SIG-M5 (cell line): ENCODE measurements at regions not wholly inside any gene's neighbourhood (a gene's known extent, or its start where the extent isn't known, plus 50 kb on each side); places are given as distances from the start of the nearest gene placed in this dataset.
"Not testable (repeated sequence)": the region's sequence is repeated elsewhere in the genome, so short reads cannot be mapped to it uniquely, and the experiment has no call there.

Experiments
- DNase-seq: peaks from one replicate; lab custom pipeline; 2025; lab: John Stamatoyannopoulos, UW

DNA sequence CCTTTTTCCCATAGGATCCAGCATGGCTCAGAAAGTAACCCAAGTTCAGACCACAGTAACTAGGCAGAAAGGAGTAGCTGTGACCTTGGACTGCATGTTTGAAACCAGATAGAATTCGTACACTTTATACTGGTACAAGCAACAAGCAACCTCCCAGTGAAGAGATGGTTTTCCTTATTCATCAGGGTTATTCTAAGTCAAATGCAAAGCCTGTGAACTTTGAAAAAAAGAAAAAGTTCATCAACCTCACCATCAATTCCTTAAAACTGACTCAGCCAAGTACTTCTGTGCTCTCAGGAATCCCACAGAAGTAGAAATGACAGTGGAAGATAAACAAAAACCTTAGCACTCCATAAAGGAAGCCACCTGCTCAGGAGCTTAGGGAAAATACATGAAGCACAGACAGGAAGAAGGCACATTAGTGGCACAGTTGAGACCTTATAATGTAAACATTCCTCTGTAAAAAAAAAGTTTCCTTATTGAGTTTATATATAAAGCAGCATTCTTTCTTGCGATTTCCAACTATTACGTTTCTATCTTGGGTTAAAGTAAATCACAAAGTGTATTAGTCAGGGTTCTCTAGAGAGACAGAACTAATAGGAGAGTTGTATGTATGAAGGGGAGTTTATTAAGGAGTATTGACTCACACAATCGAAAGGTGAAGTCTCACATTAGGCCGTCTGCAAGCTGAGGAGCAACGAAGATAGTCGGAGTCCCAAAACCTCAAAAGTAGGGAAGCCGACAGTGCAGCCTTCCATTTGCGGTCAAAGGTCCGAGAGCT lies 398.4 kb downstream of the DAD1 start:
- DNase-seq: no peak

DNA sequence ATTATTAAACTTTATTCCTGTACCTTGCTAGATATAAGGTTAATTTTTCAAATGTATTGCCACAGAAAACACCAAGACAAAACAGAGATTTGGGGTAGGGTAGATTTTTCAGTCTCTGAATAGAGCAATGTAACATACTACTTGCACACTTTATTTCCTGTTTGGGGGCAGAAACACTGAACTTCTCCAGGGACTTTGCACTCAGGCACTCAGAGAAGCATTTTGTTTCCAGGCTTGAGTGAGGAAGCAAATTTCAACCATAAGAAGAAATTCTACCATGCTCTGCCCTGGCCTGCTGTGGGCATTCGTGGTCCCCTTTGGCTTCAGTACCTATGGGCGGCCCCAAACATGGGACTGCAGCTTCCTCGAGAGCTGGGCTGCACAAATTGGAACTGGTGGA lies 399.1 kb downstream of the DAD1 start:
- DNase-seq: no peak

DNA sequence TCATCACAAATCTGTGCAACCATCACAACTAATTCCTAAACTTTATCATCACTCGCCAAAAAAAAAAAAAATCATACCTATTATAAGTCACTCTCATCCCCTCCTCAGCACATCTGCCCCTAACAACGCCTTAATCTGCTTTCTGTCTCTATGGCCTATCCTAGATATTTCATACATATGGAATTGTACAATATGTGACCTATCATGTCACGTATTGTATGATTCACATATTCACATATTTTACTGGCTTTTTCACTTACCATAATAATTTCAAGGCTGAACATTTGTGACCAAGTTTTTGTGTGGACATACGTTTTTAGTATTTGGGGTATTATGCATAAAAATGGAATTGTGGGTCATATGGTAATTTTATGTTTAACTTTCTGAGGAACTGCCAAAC lies 400.7 kb downstream of the DAD1 start:
- no peak for DNase-seq

DNA sequence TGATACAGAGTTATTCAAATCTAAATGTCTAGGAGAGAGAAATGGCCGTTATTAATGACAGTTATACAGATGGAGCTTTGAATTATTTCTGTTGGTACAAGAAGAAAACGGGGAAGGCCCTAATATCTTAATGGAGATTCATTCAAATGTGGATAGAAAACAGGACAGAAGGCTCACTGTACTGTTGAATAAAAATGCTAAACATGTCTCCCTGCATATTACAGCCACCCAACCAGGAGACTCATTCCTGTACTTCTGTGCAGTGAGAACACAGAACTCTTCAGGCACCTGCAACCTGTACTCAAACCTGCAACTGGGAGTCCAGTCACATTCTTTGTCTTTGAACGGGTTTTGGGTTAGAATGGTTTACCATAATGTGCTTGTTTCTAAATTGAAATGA lies 403.2 kb downstream of the DAD1 start:
- no peak for DNase-seq

DNA sequence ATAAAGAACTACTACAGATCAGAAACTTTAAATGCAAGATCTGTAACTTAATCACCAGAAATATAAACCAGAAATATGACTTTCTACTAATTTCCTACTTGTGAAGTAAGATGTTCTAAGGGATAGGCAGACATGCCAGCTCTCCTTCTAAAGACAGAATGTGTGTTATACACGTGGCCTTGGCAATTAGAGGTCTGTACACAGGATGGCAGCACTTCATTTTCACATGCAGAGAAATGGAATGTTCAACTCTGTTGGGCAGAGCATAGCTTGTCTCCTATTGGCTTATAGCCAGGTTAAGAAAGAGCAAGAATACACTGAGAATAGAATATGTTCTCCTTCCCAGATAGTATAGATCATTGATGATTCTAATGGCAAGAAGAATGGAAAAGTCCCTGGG lies 403.8 kb downstream of the DAD1 start:
- no peak for DNase-seq

DNA sequence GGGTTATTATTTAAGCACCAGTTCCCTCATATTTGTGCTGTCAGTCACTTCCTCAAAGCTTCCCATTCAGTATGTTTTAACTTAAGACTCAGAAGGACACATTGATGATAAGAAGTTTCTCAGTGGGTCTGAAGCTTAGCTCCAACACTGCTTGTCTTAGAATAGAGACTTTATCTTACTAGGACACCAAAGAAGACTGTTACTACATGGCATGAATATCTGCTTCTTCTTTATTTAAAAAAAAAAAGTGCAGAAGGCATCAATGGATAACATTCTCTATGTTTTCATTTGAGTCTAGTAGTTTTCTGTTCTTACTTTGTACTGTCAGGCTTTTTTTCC lies 404.2 kb downstream of the DAD1 start:
- DNase-seq: no peak

DNA sequence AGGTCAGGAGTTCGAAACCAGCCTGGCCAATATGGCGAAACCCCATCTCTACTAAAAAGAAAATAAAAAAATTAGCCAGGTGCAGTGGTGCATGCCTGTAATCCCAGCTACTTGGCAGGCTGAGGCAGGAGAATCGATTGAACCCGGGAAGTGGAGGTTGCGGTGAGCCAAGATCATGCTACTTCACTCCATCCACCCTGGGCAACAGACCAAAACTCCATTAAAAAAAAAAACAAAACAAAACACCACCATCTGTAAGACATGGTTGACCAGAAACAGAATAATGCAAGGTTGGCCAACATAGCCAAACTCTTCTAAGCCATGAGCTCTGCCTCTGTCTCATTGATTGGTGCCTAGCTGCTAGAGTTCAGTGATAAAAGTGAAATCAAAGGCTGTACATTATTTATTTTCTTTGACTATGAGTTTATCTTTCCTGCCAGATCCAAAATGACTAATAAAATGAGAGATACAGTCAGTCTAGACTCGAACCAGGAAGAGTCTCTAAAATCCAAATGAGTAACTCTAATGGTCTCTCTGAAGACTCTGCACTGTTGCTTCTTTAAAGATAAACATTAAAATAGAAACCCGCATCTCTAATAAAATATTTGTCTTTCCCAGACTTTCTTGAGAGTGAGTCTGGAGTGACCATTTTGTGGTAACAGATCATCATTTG lies 404.7 kb downstream of the DAD1 start:
- DNase-seq: no peak

DNA sequence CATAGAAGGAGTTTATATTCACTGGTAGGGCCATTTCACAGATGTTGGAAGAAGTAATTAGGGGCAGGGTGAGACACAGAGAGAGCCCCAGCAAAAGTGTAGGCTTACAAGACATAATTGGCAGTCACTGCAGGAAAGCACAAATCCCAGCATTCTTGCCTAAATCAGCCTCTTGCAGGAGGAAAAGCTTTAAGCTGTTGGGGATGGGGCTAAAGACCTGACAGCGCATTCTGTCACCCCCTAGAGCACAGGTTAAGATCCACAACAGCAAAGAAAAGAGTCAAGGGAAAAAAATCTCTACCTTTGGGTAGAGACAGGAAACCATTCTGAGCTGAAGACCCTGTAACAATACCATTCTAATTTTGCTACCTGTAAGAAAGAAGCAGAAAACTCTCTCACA lies 409.0 kb downstream of the DAD1 start:
- no peak for DNase-seq

DNA sequence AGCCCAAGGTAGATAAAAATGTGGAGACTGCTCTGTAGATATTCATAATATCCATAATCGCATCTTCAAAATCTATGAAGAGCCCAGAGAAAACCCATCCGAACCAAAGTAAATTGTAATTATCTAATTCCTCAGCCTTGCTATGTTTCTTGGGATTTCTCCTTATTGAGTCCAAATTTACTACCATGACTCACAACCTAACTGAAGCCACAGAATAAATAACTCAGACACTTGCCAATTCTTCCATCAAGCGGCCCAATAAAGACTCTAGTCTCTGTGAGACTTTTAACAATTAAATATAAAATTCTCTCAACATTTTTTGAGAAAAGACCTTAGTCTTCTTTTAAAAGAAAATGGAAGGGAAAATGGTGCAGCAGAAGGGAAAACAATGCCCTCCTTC lies 409.8 kb downstream of the DAD1 start:
- DNase-seq: no peak

DNA sequence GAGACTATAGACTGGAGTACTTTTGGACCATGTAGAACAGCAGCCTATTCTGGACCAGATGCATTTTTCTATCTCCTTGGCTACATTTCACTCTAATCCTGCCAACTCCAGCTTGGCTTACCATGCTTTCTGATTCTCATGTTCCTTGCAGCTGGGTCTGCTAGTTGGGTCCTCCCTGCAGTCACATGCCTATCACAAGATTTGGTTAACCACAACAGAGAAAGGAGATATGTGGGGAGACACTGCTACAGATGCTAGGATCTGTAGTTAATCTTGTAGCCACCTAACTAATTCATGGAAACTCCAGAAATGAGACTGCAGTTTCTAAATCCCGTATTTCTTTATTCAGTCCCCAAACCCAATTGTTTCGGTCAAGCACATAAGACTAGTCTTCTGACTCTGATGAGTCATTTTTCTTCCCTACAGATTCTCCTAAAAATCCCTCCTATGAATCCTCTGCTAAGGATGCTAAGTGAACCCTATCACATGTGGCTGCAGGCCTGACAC lies 410.6 kb downstream of the DAD1 start:
- no peak for DNase-seq

DNA sequence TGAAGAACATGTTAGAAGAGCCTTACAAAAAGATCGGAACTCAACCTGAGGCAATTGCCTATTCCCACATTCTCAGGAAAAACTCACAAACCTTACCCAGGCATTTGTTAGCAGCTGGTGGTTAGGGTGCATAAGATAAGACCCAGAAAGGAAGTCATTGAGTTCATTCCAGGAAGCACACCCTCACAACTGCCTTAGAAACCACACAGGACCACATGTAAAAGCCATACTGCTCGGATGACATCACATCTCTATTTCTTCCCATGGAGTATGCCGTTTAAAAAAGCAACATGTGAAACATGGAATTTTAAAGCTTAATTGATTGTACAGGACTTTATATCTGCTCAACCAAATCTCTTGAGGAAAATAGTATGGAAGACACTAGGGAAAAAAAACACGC lies 411.2 kb downstream of the DAD1 start:
- no peak for DNase-seq

DNA sequence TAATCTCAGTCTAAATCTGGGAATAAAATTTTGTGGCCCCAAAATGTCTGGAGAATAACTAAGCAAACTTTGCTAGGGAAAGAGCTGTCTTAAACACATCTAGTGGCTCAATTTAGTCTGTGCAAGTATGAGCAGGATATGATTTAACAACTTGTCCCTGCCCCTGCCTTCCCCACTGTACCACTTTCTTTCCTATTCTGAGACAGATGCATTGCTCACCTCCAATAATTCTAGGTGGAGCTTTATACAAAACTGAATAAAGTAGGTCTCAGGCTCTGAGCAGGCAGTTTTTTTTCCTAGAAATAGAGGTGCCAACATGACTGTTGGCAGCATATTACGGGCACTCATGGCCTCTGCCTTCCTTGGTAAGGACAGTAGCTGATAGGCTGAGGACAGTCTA lies 412.1 kb downstream of the DAD1 start:
- DNase-seq: no peak

DNA sequence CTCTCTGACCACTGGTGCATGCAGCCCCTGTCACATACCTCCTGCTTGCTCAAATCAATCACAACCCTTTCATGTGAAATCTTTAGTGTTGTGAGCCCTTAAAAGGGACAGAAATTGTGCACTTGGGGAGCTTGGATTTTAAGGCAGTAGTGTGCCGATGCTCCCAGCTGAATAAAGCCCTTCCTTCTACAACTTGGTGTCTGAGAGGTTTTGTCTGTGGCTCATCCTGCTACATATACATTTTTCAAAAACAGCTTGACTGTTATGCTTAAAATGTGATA lies 413.8 kb downstream of the DAD1 start:
- not testable (repeated sequence) for DNase-seq

DNA sequence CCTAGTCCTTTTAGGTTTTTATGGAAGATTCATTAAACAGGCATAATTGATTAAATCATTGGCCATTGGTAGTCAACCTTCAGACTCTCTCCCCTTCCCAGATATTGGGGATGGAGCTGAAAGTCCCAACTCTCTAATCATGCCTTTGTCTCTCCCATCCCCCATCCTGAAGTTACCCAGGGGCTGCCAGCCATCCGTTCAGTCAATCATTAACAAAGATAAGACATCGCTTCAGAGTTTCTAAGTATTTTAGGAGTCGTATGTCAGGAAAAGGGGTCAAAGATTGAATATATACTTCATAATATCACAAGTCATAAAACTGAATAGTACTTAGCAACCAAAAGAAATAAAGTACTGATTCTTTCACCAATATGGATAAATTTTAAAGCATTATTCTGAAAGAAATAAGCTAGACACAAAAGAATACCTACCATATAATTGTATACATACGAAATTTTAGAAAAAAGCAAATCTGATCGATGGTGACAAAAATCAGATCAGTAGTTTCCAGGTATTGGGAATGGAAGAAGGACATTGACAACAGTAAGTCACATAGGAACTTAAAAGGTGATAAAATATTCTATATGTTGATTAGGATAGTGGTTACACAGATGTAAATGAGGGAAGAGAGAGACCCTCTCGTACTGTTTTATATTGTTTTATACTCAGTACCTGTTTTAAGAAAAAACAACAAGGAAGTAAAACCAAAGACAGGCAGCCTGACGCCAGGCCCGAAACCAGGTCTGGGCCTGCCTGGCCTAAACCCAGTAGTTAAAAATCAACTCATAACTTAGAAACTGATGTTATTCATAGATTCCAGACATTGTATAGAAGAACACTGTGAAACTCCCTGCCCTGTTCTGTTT lies 414.4 kb downstream of the DAD1 start:
- DNase-seq: no peak

DNA sequence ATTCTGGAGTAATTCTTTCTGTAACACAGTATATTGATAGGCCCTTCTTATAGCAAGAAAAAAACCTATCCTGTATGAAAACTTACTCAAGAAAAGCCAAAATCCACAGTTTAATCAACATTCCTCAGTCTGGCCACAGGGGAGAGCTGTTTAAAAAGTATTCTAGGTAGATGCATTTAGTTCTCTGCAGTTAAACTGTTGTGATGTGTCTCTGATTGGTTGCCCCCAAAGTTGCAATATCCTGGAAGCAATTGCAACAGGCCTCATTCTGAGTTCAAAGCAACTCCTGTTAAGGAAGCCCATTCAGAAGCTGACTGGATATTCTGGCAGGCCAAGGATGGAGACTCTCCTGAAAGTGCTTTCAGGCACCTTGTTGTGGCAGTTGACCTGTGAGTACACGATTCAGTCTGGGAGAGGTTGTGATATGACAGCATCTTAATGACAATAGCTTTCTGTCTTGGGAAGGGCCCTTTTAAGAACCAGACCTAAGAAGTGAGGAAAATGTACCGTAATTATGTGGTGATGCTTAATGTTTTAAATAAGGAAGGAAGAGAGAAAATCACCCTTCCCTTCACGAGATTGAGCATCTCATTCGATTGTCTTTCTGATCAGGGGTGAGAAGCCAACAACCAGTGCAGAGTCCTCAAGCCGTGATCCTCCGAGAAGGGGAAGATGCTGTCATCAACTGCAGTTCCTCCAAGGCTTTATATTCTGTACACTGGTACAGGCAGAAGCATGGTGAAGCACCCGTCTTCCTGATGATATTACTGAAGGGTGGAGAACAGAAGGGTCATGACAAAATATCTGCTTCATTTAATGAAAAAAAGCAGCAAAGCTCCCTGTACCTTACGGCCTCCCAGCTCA lies 420.7 kb downstream of the DAD1 start:
- DNase-seq: no peak

DNA sequence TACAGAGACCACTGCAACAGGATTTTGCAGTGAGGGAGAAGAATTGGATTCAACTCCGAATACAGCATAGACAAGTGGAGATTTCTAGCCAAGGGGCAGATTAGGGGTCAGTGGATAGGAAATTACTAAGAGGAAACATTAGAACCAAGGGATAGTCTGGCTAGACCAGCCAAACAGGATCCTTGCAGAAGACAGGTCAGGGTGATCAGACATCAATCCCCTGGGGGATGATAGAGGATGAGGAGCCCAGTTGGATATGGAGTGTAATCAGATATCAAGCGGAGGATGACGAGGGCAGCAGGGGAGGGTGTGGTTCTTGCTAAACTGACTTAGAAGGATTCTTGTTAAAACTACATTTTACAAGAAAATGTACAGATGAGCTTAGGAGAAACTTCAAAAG lies 424.4 kb downstream of the DAD1 start:
- DNase-seq: no peak

DNA sequence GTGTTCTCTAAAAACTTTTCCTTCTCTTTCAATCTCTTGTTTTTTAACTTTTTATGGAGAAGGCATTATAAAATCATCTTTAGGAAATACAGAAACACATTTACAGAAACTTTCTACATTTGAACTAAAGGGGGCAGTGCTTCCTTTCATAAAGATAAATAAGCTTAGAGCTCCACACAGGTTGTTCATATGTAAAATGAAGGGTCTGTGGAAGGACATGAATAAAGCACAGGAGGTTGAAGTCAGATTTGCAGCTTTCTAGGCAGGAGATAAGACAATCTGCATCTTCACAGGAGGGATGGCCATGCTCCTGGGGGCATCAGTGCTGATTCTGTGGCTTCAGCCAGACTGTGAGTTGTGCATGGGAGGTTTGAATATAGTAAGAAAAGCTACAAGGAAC lies 426.0 kb downstream of the DAD1 start:
- no peak for DNase-seq

DNA sequence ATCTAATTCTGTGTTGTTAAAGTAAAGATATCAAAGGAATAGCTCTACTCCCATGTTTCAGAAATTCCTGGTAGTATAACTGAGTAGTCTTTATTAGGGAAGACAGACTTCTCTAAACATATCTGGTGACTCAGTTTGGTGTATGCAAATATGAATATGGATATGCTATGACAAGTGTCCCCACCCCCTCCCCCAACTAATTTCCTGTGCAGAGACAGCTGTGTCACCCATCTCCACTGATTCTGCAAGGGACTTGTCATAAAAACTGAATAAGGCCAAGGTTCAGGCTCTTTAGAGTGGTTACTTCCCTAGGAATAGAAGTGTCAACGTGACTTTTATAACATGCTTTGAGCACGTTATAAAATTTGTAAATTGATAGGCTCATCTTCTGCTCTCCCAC lies 429.1 kb downstream of the DAD1 start:
- DNase-seq: no peak

DNA sequence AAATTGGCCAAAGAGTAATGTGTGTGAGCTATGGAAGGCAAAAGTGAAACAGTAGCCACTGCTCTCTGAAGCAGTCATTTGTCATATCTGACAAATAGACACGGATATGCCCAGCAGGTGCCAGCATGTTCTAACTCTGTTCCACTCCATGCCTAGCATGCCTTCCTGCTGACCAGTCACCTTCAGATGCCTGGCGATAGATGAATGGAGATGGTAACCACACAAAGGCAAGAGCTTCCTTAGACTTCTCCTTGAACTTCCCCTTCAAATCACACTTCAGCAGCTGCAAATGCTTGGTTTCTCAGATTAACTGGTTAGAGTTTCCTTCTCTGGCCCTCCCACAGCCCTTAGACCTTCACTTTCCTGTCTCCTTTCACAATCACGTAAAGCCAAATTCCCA lies 429.9 kb downstream of the DAD1 start:
- no peak for DNase-seq

DNA sequence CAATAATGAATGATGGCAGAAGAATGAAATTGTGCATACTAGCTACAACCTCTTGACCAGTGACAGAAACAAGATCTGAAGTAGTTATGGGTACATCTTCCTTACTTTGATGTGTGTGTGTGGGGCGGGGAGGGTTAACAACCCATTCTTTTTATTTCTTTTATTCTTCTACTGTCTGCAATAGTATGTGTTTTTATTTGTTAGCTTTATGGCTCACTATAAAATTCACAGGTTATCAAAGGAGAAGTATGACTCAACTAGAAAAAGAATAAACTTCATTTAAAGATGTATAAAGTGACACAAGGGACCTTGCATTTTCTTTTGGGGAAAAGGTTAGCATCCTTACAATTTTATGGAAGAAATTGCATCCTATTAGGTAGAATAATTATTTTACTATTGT lies 430.5 kb downstream of the DAD1 start:
- DNase-seq: no peak

DNA sequence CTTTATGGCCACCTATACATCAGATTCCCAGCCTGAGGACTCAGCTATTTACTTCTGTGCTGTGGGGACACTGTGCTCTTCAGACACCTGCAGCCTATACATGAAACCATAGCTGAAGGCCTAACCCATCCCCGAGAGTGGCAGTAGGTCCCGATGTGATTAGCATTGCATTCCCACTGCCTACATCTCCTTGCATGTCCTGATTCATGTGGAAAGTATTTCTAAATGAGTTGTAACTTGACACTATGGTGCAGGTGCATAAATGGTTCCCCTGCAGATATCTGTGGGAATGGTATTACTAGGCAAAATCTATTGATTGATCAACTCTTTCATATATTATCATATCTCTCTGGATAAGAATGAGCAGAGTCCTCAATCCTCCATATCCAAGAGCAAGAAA lies 433.5 kb downstream of the DAD1 start:
- DNase-seq: no peak

DNA sequence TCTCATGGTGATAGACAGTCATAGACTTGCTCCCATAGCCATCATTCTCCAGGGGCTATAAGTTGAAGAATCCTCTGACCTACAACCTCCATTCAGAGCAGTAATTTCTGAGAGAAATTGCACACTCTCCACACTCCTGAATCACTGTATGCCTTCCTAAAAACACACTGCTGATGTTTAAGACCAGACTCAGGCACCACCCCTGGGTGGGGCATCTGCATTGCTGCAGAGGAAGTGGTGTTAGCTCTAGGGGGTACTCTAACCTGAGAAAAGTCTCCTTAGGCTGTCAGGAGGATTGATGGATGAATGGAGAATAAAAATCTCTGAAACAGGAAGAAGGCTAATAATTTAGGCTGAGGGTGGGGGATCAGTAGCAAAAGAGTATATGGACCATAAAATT lies 436.1 kb downstream of the DAD1 start:
- DNase-seq: no peak
